Endothelial cell of umbilical vein (primary cell): ENCODE measurements at regions not wholly inside any gene's neighbourhood (a gene's known extent, or its start where the extent isn't known, plus 50 kb on each side); places are given as distances from the start of the nearest gene placed in this dataset.

Experiments
- BruUV-seq: library from RNA; stranded (reverse); fragments of 400-500 nt; replicated peaks from 2 replicates; lab custom pipeline; 2021; lab: Mats Ljungman, UMichigan
- CTCF ChIA-PET: fragments of 300-600, 350-600 bp; sonication (Branson Sonifier 250); formaldehyde crosslinking; loops from one replicate; lab custom pipeline; 2021; ENCODE audit warnings: antibody characterized with exemption, inconsistent platforms; lab: Charles Lee
- POLR2A ChIA-PET: fragments of 300-600, 350-600 bp; sonication (Branson Sonifier 250); formaldehyde crosslinking; loops from one replicate; lab custom pipeline; 2021; ENCODE audit warnings: antibody characterized with exemption, inconsistent platforms; lab: Charles Lee
- DNase-seq: peaks from one replicate; pipeline ENCODE4 v3.0.0-alpha.2; 2011; ENCODE audit warnings: low read depth, low spot score
- FAIRE-seq: peaks from 2 replicates; lab custom pipeline; 2011; peaks lifted over from hg19 to GRCh38; lab: Jason Lieb, UNC
- H2AFZ ChIP-seq: 2 replicates; pipeline ENCODE4 v1.6.0; 2012; ENCODE audit warnings: low read depth, low read length, control low read depth, inconsistent platforms
- H3K27ac ChIP-seq: 2 replicates; pipeline ENCODE4 v1.5.1; 2011; ENCODE audit warnings: low read depth, mild to moderate bottlenecking, control low read depth, low read length, moderate library complexity; ENCODE audit not compliant: insufficient read depth
- H3K27me3 ChIP-seq, 2 experiments: 2 replicates each; pipeline versions ENCODE4 v1.6.0 to v1.6.1; 2011; ENCODE audit warnings: low read length in 2 of 2, mixed read lengths in 1 of 2; ENCODE audit not compliant: control insufficient read depth in 2 of 2, insufficient read depth in 2 of 2
- H3K36me3 ChIP-seq, 2 experiments: 2 replicates in 1 of 2; 3 replicates in 1 of 2; pipeline ENCODE4 v1.5.1; 2011; ENCODE audit warnings: low read length in 2 of 2, mild to moderate bottlenecking in 1 of 2, moderate library complexity in 1 of 2; ENCODE audit not compliant: control insufficient read depth in 2 of 2, insufficient read depth in 2 of 2; ENCODE audit errors: extremely low read depth in 1 of 2
- H3K4me1 ChIP-seq: 3 replicates; pipeline ENCODE4 v1.5.1; 2011; ENCODE audit warnings: mild to moderate bottlenecking, low read length; ENCODE audit not compliant: control insufficient read depth, insufficient read depth; ENCODE audit errors: extremely low read depth
- H3K4me2 ChIP-seq: 2 replicates; pipeline ENCODE4 v1.6.1; 2011; ENCODE audit warnings: low read length, control low read depth, mixed read lengths; ENCODE audit not compliant: insufficient read depth
- H3K4me3 ChIP-seq, 3 experiments: fragments of 200-600 bp in 1 of 3; sonication (generic), shearing (Covaris generic) in 1 of 3; replicated peaks in 1 of 3; 2 replicates each; pipeline ENCODE4 v1.5.1; 2011 to 2016; ENCODE audit warnings: control low read depth in 3 of 3, low read length in 3 of 3, mild to moderate bottlenecking in 2 of 3, inconsistent platforms in 1 of 3, low read depth in 1 of 3, moderate library complexity in 1 of 3; ENCODE audit not compliant: insufficient read depth in 1 of 3
- H3K79me2 ChIP-seq: 2 replicates; pipeline ENCODE4 v1.6.0; 2012; ENCODE audit warnings: low read length, inconsistent platforms; ENCODE audit not compliant: control insufficient read depth, insufficient read depth
- H3K9ac ChIP-seq: replicated peaks from 2 replicates; pipeline ENCODE3; 2011; ENCODE audit warnings: low read length, control low read depth; ENCODE audit not compliant: insufficient read depth; ENCODE audit errors: extremely low read depth
- H3K9me1 ChIP-seq: replicated peaks from 3 replicates; pipeline ENCODE4 v1.6.0; 2011; ENCODE audit warnings: mild to moderate bottlenecking, low read length; ENCODE audit not compliant: control insufficient read depth, insufficient read depth; ENCODE audit errors: extremely low read depth
- H3K9me3 ChIP-seq: replicated peaks from 2 replicates; pipeline ENCODE4 v1.5.1; 2012; ENCODE audit warnings: low read length, inconsistent platforms; ENCODE audit not compliant: control insufficient read depth, insufficient read depth
- H4K20me1 ChIP-seq: replicated peaks from 2 replicates; pipeline ENCODE3; 2011; ENCODE audit warnings: mild to moderate bottlenecking, low read length; ENCODE audit not compliant: control insufficient read depth, insufficient read depth; ENCODE audit errors: extremely low read depth
- CTCF ChIP-seq, 2 donors: IDR thresholded peaks; 1 replicate in 1 of 2; 2 replicates in 1 of 2; pipeline ENCODE4 v1.5.1; 2011; ENCODE audit warnings: low read length in 2 of 2, mild to moderate bottlenecking in 2 of 2, moderate library complexity in 2 of 2, control low read depth in 1 of 2, inconsistent platforms in 1 of 2, low read depth in 1 of 2; ENCODE audit not compliant: insufficient read depth in 1 of 2; ENCODE audit errors: extremely low read depth in 1 of 2
- EZH2 ChIP-seq: IDR thresholded peaks from 2 replicates; pipeline ENCODE4 v1.6.1; 2012; ENCODE audit warnings: borderline replicate concordance, low read depth, mild to moderate bottlenecking, moderate library complexity, low read length, inconsistent platforms; ENCODE audit not compliant: severe bottlenecking
- FOS ChIP-seq: IDR thresholded peaks from 2 replicates; pipeline ENCODE4 v1.6.1; 2011; ENCODE audit warnings: mild to moderate bottlenecking, low read length, moderate library complexity, borderline replicate concordance; ENCODE audit not compliant: insufficient read depth
- GATA2 ChIP-seq: IDR thresholded peaks from 2 replicates; pipeline ENCODE4 v1.7.0; 2011; ENCODE audit warnings: low read depth, mild to moderate bottlenecking, moderate library complexity, mixed read lengths, low read length; ENCODE audit not compliant: insufficient read length, insufficient read depth
- JUN ChIP-seq: IDR thresholded peaks from 2 replicates; pipeline ENCODE4 v1.6.1; 2011; ENCODE audit warnings: borderline replicate concordance, low read depth; ENCODE audit not compliant: insufficient read length, insufficient read depth
- MAX ChIP-seq: IDR thresholded peaks from 2 replicates; pipeline ENCODE4 v1.6.1; 2011; ENCODE audit not compliant: insufficient read depth, insufficient read length
- MYC ChIP-seq: IDR thresholded peaks from one replicate; pipeline ENCODE4 v1.6.1; 2011; ENCODE audit warnings: mild to moderate bottlenecking, low read depth, low read length
- POLR2A ChIP-seq: IDR thresholded peaks from 2 replicates; pipeline ENCODE4 v1.6.1; 2012; ENCODE audit warnings: low read depth, mild to moderate bottlenecking, control low read depth, low read length
- POLR2AphosphoS5 ChIP-seq: IDR thresholded peaks from 2 replicates; pipeline ENCODE4 v1.6.1; 2012; ENCODE audit warnings: low read depth, mild to moderate bottlenecking, control low read depth, low read length, moderate library complexity; ENCODE audit not compliant: insufficient read depth
- dilution Hi-C: fragments of 300-500 bp; cut with MboI; formaldehyde crosslinking; loops from one replicate; pipeline ENCODE4 v1.15.0; 2019; ENCODE audit warnings: low sequenced_read_pairs; ENCODE audit not compliant: extremely low pct_ligation_motif_present
- intact Hi-C: fragments of 100-400 bp; cut with micrococcal nuclease; formaldehyde crosslinking; loops from one replicate; pipeline ENCODE4 v1.10.0; 2022

GRCh38 chr19:5268801-5269200 lies 71.8 kb downstream of the PTPRS start:
- FAIRE-seq (no peak), DNase-seq (no peak)
- no peaks in the 10 kb centered on the region for H3K27me3 ChIP-seq
- H4K20me1 ChIP-seq: no peaks in the 10 kb centered on the region
- intact Hi-C loops: no loop called here
- no peaks in the 10 kb centered on the region for H3K9me3 ChIP-seq
- BruUV-seq: no TSS peak
- no peak for TF ChIP-seq EZH2
- no peak for TF ChIP-seq CTCF (IDR thresholded peaks at IDR 0.05; ENCODE audit: extremely low read depth in 1 of 2, insufficient read depth in 1 of 2, low read depth in 1 of 2, low read length in 2 of 2)
- no peak for TF ChIP-seq FOS
- TF ChIP-seq POLR2A: no peak
- TF ChIP-seq JUN: no peak
- TF ChIP-seq GATA2: no peak
- no peak for TF ChIP-seq POLR2AphosphoS5
- no peak for TF ChIP-seq MYC
- no peak for TF ChIP-seq MAX
- no peaks in the 10 kb centered on the region for H3K4me1 ChIP-seq
- no peak overlapping the region for H3K9ac ChIP-seq
- no peak overlapping the region for H2AFZ ChIP-seq
- ChIA-PET CTCF (no interaction called here), POLR2A (no interaction called here)
- no peaks in the 10 kb centered on the region for H3K9me1 ChIP-seq
- H3K36me3 ChIP-seq: no peaks in the 10 kb centered on the region
- dilution Hi-C loops: no loop called here
- no peak overlapping the region for H3K4me2 ChIP-seq
- H3K4me3 ChIP-seq: no peak overlapping the region
- H3K79me2 ChIP-seq: no peaks in the 10 kb centered on the region
- H3K27ac ChIP-seq: no peak overlapping the region
